T-helper 2 cell treated with Interferon-gamma antibody and Interleukin-4, amounts not matched to agents 100 ng/mL and 5 ng/mL, for 36 hours (primary cell): ENCODE measurements at regions not wholly inside any gene's neighbourhood (a gene's known extent, or its start where the extent isn't known, plus 50 kb on each side); places are given as distances from the start of the nearest gene placed in this dataset.
"Not testable (repeated sequence)": the region's sequence is repeated elsewhere in the genome, so short reads cannot be mapped to it uniquely, and the experiment has no call there.

Source experiments
- intact Hi-C: fragments of 100-400 bp; cut with micrococcal nuclease; formaldehyde crosslinking; loops from one replicate; pipeline ENCODE4 v1.15.1; 2023

DNA sequence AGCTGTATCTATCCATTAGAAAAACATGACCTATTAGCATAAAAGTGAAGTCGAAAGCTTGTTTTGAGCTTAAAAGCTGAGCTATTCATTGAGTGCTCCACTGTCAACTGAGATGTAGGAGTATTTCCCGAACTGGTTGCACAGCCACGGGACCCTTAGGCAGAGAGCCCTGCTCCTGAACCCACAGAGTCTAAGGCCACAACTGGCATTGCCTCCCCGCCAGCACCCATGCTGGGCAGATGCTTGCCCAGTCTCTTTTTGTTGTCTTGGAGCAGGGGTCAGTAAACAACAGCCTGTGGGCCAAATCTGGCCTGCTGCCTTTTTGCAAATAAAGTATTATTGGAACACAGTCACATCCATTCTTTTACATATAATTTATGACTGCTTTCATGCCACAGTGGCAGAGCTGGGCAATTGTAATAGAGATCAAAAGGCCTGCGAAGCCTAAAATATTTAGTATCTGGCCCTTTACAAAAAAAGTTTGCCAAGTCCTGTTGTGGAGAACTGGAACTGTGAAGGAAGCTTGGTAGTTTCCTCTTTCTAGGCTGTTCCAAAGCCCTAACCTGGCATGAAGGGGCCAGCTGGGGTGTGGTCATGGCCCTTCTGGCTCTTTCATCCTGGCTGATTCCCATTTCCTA, 58.4 kb upstream of the WAPL start:
- intact Hi-C loops = no loop called here

DNA sequence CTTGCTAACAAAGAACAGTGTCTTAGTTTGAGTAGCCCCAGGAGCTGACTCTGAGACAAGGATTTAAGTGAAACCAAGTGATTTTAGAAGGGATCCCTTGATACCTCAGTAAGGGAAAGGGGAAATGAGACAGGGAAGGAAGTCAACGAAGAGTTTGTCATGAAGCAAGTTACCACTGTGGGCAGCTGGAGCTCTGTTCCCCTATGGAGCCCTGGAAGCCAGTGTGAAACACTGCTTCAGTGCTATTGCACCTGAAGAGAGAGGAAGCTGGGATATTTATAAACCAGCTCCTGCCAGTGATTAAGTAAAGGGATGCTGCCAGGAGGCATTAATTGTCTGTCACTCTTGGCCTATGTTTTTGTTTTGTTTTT, 58.9 kb upstream of the WAPL start:
- intact Hi-C loops = no loop called here

DNA sequence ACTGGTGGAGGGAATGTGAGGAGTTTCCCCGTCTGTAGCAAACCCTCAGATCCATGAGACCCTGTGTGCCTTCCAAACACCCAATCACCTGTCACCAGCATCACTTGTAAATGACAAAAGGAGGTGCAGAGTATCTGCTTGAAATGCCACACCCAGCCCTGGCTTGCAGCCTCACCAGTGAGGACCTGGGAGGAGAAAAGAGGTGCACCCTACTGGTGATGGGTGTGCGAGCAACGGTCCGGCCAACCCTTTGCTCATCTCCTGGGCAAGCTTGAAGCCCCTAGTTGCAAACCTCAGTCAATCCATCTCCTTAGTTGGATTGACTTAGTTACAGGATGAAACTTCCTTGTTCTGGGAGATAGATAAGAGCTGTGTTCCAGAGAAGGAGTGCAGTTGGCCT, 62.4 kb upstream of the WAPL start:
- intact Hi-C loops = loop anchor here (2.0 kb wide), 1 partner anchor 63 kb away; the partner anchor contains the start of gene WAPL

DNA sequence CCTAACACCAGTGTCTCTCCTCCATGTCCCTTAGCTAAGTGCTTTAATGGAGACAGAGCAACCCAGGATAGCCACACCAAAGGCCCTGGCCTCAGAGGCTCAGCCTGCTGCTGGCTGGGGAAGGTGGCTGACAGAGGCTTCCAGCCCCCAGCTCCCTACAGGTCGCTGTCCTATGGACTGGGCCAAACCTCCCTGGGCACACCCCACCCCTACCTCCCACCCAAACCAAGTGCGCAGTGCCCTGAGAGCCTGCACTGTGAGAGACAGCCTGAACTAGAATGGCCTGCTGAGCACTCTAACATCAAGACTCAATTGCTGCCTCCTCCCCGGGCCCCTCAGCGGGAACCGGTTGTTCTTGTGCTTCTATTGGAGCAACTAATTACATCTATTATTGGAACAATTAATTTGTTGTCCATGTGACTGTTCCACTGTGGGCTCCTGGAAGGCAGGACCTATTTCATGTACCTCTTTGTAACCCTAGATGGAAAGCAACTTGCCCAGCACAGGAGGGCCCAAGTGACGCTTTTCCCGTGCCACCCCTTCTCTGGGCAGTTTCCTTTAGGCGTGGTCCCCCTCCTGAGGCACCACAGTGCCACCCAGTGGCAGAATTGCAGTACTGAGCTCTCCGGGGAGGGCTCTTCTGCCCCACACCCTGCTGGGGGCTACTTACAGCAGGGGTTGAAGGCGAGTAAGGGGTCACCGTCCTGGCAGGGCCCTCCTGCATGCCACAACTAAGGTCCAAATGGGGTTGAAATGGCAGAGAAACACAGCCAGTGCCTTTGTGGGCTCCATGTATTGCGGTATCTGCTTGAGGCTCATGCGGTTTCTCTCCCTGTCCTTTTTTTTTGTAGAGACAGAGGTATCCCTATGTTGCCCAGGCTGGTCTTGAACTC, 63.7 kb upstream of the WAPL start:
- intact Hi-C loops = loop anchor here (1.0 to 2.0 kb wide), 4 partner anchors 64 to 485 kb away; partner anchors contain the start of gene WAPL

DNA sequence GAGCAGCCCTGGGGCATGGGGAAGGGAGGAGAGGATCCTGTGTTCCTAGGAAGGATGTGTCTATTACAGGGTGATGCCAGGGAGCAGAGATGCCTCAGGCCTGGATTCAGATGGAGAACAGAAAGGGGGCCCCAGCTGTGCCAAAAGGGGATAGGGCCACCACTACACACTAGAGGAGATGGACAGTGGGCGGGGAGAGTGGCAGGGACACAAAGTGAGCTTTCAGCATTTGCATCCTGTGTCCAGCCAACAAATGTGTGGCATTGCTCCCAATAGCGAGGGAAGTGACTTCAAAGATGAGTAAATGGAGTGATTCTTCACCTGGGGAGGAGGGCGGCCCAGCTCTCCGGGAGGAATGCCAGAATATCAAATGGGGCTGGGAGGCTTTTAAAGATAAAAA, 64.9 kb upstream of the WAPL start:
- intact Hi-C loops = no loop called here

DNA sequence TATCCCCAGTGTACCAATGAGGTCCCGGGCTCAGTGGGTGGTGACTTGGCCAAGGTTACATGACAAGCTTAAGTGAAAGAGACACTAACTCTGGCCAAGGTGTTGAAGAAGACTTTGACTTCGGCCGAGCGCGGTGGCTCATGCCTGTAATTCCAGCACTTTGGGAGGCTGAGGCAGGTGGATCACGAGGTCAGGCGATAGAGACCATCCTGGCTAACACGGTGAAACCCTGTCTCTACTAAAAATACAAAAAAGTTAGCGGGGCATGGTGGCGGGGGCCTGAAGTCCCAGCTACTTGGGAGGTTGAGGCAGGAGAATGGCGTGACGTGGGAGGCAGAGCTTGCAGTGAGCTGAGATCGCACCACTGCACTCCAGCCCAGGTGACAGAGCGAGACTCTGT, 65.6 kb upstream of the OPN4 start:
- intact Hi-C loops = not testable (repeated sequence)

DNA sequence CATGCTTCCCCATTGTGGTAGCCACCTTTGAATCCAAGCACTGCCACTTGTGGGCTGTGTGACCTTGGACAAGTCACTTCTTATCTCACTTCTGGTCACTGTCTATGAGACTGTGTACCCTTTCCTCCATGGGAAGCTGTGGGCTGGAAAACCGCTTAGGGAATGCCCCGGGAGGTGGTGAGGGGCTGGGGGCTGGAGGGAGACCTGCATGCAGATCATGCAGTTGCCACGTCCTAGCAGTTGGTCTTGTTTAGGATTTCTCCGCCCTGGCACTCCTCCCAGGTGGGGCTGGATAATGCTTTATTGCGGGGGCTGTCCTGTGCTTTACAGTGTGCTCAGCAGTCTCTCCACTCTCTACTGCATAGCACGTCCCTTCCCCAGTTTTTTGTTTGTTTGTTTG, 62.9 kb upstream of the OPN4 start:
- intact Hi-C loops = no loop called here

DNA sequence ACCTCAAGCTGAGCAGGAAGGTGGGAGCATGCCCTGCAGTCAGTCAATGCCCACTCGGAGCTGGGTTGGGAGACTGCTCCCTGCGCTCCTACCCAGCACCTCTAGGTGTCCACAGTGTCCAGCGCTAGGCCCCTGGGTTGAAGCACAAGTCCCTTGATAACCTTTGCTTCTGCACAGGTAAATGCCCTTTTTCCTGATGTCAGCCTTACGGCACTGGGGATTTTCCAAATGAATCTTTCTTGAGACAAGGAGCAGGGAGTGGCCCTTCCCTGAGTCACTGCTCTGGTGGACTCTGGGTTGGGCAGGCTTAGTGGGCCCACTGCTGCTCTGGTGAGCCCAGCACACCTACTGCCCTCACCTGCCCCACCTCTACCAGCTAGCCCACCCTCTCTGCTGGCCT, 61.9 kb upstream of the OPN4 start:
- intact Hi-C loops = no loop called here

DNA sequence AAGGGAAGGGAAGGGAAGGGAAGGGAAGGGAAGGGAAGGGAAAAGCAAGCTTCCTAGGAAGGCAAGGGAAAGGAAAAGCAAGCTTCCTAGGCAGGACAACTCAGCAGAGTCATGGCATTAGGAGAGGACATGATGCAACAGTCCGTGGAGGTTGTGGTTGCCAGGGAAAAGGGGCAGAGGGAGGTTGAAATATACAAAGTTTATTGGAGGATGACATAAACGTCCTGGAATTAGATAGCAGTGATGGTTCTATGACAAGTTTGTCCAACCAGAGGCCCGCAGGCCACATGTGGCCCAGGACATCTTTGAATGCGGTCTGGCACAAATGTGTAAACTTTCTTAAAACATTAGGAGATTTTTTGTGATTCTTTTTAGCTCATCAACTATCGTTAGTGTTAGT, 59.8 kb upstream of the OPN4 start:
- intact Hi-C loops = no loop called here

DNA sequence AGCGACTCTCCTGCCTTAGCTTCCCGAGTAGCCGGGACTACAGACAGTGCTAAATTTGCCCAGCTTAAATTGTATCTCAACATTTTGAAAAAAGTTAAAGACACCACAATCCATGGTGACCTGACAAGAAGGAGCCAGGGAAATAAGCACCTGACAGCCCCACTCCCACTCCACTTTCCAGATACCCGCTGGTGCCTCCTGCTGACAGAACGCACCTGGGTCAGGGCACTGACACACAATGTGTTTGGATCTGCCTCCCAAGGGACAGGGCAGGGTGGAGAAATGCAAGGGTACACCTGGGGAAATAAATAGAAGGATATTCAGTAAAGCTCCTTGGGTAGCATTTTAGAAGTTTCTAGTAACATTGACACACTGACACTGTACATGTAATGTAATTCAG, 58.9 kb upstream of the OPN4 start:
- intact Hi-C loops = no loop called here

DNA sequence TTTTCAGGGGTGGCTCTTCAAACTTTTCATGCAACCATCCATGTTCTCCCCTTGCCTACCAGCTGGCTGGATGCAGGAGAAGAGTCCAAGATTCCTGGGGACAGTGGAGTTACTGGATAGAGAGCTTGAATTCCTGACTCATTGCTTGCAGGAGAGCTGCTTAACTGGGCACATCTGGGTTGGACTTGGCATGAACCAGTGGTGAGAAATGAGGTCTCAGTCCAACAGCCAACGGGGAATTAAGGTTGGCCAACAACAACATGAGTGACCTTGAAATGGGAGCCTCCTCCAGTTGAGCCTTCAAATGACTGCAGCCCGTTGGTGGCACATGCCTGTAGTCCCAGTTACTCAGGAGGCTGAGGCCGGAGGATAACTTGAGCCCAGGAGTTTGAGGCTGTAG, 58.1 kb upstream of the OPN4 start:
- intact Hi-C loops = no loop called here

DNA sequence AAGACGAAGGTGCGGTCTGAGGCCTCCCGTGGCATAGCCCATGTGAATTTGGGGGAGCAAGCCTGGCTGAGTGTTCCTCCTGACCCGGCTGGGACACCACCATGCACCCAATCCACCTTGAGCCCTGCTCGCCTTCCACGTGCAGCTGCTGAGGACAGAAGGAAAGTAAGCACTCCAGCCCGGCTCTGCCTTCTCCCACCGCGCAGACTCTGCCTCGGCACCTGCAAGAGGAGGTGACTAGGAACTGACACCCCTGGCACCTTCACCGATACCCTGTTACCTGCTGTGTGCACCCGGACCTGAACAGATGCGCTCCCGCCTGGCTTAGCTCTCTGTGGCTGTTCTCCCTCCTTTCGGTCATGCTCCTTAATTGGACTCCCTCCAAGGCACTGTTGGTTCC, 57.0 kb upstream of the OPN4 start:
- intact Hi-C loops = no loop called here

DNA sequence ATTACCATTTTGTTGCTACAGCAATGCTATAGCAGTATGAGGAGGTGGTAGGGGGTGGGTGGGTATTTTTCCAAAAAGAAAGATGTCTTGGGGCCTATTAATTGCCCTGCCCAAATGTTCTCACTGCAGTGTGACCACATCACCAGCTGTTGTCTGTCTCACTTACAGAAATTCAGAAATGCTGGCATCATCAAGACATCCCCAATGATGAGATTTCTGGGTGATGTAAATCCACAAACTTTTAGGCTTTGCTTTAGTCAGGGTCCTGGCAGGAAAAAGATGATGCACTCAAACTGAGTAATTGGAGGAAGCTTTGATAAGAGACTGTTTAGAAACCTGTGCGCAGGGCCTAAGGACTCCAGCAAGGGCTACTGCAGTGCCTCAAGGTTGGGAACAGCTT, 56.2 kb upstream of the OPN4 start:
- intact Hi-C loops = no loop called here

DNA sequence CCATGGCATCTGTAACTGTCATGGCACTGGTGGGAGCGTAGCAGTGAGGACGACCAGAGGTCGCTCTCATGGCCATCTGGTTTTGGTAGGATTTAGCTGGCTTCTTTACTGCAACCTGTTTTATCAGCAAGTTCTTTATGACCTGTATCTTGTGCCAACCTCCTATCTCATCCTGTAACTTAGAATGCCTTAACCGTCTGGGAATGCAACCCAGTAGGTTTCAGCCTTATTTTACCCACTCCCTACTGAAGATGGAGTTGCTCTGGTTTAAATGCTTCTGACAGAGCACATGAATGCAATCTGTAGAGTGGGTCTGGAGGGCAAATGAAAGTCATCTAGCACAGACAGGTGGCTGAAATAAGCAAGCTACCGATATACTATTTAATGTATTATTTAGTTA, 55.3 kb upstream of the OPN4 start:
- intact Hi-C loops = no loop called here

DNA sequence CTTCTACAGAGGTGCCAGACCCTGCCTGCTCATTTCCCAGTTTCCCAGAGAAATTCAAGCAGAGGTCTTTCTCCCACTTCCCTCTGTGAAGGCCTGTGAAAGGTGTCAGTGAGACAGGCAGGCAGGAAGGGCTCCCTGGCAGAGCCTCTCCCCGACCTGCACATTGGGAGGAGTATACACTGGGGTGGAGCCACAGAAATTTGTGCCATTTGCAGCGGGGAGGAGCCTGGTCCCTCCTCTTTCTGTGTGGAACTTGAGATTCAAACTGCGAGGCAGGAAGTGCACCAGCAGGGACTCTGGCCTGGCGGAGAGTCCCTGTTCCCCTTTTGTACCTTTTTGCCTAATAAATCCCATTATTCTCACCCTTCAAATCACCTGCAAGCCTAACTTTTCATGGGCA, 54.6 kb upstream of the OPN4 start:
- intact Hi-C loops = no loop called here

DNA sequence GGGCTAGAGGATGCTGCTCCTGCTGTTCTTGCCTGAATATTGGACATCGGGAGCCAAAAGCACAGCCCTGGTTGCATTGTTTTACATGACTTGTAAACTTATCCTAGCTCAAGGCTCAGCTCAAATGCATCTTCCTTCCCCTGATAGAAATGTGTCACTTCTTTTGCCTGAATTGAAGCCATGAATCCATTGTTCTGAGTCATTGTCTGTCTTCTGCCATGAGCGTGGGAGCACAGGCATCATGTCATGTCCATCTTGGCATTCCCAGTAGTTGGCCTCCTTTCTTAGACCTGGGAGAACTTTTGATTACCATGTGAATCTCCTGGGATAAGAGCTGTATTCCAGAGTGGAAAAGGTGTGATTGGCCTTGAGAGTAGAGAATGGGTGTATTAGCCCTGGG, 54.1 kb upstream of the OPN4 start:
- intact Hi-C loops = no loop called here

DNA sequence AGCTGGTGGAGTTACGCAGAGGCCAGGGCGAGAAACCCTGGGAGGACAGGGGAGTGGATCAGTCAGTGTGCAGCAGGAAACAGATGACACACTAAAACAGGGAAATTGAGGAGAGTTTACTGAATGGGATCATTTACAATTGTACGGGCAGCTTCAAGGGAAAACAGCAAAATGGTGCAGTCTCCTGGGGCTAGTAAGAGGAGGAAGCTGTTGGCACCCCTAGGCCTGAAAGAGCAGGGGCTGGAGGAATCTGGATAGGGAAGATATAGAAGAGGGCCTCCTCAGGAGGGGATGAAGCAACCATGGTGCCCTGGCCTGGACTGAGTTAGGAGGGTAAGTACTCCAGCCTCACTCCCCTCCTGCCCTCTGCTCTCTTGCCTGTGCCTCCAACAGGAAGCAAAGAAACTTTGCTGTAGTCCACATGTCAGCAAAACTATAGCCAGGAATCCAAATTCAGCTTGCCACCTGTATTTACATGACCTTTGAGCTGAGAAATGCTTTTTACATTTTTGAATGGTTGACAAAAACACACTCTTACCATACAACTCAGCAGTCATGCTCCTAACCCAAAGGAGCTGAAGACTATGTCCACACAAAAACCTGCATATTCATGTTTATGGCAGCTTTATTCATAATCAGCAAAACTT, 52.3 kb upstream of the OPN4 start:
- intact Hi-C loops = no loop called here

DNA sequence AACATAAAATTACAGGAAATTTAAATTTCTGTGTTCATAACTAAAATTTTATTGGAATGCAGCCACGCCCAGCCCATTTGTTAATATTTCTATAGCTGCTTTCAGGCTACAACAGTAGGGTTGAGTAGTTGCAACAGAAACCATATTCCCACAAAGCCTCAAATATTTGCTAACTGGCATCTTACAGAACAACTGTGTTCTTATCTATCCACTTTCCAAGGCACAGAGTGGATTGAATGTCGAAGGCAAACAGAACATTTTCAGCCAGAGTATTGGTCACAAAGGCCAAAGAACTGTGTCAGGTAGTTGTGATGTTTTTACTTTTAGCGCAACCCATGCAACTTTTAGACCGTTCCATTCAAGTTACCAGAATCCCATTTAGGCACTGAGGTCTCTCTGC, 51.1 kb upstream of the OPN4 start:
- intact Hi-C loops = no loop called here
